ENCODE measurements at regions not wholly inside any gene's neighbourhood (a gene's known extent, or its start where the extent isn't known, plus 50 kb on each side); places are given as distances from the start of the nearest gene placed in this dataset.
"Not testable (repeated sequence)": the region's sequence is repeated elsewhere in the genome, so short reads cannot be mapped to it uniquely, and the experiment has no call there.

- DNase-seq, result no peak
Measured at GRCh38 chr12:13431041-13431440, 234.5 kb downstream of the EMP1 start.

- no peak for DNase-seq
Measured at GRCh38 chr12:13428538-13429265, 232.2 kb downstream of the EMP1 start.

GRCh38 chr12:13425766-13426165 lies 229.2 kb downstream of the EMP1 start:
- no peak for DNase-seq

- no peak for DNase-seq
Measured at GRCh38 chr12:13422291-13422690, 225.8 kb downstream of the EMP1 start.

GRCh38 chr12:13417516-13417915 lies 221.0 kb downstream of the EMP1 start:
- DNase-seq, result no peak

- DNase-seq, result no peak
Measured at GRCh38 chr12:13411287-13411686, 214.8 kb downstream of the EMP1 start.

GRCh38 chr12:13405961-13406703 lies 209.6 kb downstream of the EMP1 start:
- no peak for DNase-seq

- DNase-seq, result no peak
Measured at GRCh38 chr12:13404631-13405473, 208.3 kb downstream of the EMP1 start.

- no peak for DNase-seq
Measured at GRCh38 chr12:13404111-13404628, 207.6 kb downstream of the EMP1 start.

GRCh38 chr12:13391375-13391774 lies 194.8 kb downstream of the EMP1 start:
- not testable (repeated sequence) for DNase-seq

- no peak for DNase-seq
Measured at GRCh38 chr12:13390918-13391317, 194.4 kb downstream of the EMP1 start.

- no peak for DNase-seq
Measured at GRCh38 chr12:13390381-13390861, 193.9 kb downstream of the EMP1 start.

- no peak for DNase-seq
Measured at GRCh38 chr12:13387101-13387500, 190.6 kb downstream of the EMP1 start.

- no peak for DNase-seq
Measured at GRCh38 chr12:13386323-13387039, 190.0 kb downstream of the EMP1 start.

- no peak for DNase-seq
Measured at GRCh38 chr12:13383379-13383778, 186.9 kb downstream of the EMP1 start.

GRCh38 chr12:13380297-13380696 lies 183.8 kb downstream of the EMP1 start:
- no peak for DNase-seq

- no peak for DNase-seq
Measured at GRCh38 chr12:13379531-13380188, 183.1 kb downstream of the EMP1 start.

- no peak for DNase-seq
Measured at GRCh38 chr12:13377698-13378097, 181.2 kb downstream of the EMP1 start.

GRCh38 chr12:13376610-13377373 lies 180.3 kb downstream of the EMP1 start:
- no peak for DNase-seq

GRCh38 chr12:13375583-13376345 lies 179.2 kb downstream of the EMP1 start:
- no peak for DNase-seq
